Karpas-422 (cell line): ENCODE measurements at regions not wholly inside any gene's neighbourhood (a gene's known extent, or its start where the extent isn't known, plus 50 kb on each side); places are given as distances from the start of the nearest gene placed in this dataset.

Experiments
- DNase-seq: peaks from one replicate; pipeline ENCODE4 v3.0.0-alpha.2; 2015
- H2AFZ ChIP-seq: fragments of 200-600 bp; sonication (generic); 2 replicates; pipeline ENCODE4 v1.6.1; 2014; ENCODE audit warnings: antibody characterized with exemption, low read length, mixed read lengths
- H3K27ac ChIP-seq: fragments of 200-600 bp; sonication (generic); 2 replicates; pipeline ENCODE4 v1.5.1; 2014; ENCODE audit warnings: mild to moderate bottlenecking, low read length, moderate library complexity
- H3K27me3 ChIP-seq: fragments of 200-600 bp; sonication (generic); 2 replicates; pipeline ENCODE4 v1.6.1; 2014; ENCODE audit warnings: low read length, mixed read lengths
- H3K36me3 ChIP-seq: fragments of 200-600 bp; sonication (generic); 2 replicates; pipeline ENCODE4 v1.6.1; 2014; ENCODE audit warnings: low read length, mixed read lengths; ENCODE audit not compliant: insufficient read depth
- H3K4me1 ChIP-seq: fragments of 200-600 bp; sonication (generic); 2 replicates; pipeline ENCODE4 v1.6.1; 2014; ENCODE audit warnings: mild to moderate bottlenecking, low read length, mixed read lengths
- H3K4me2 ChIP-seq: fragments of 200-600 bp; sonication (generic); 2 replicates; pipeline ENCODE4 v1.6.1; 2014; ENCODE audit warnings: low read length, low read depth, mild to moderate bottlenecking; ENCODE audit not compliant: poor library complexity, severe bottlenecking
- H3K4me3 ChIP-seq: fragments of 200-600 bp; sonication (generic); 2 replicates; pipeline ENCODE4 v1.5.1; 2014; ENCODE audit warnings: mild to moderate bottlenecking, antibody characterized with exemption, low read length, mixed read lengths
- H3K79me2 ChIP-seq: fragments of 200-600 bp; sonication (generic); 2 replicates; pipeline ENCODE4 v1.6.1; 2014; ENCODE audit warnings: mild to moderate bottlenecking, low read length, mixed read lengths
- H3K9ac ChIP-seq: fragments of 200-600 bp; sonication (generic); 2 replicates; pipeline ENCODE4 v1.6.0; 2014; ENCODE audit warnings: low read length
- H3K9me2 ChIP-seq: fragments of 200-600 bp; sonication (generic), shearing (Covaris generic); replicated peaks from 2 replicates; pipeline ENCODE4 v1.6.0; 2014; ENCODE audit warnings: mild to moderate bottlenecking, low read length, moderate library complexity; ENCODE audit not compliant: insufficient read depth
- H3K9me3 ChIP-seq: fragments of 300-700, 200-600 bp; sonication (generic); 2 replicates; pipeline ENCODE4 v1.6.1; 2014; ENCODE audit warnings: low read length, mixed read lengths
- H4K20me1 ChIP-seq: fragments of 200-600 bp; sonication (generic); 2 replicates; pipeline ENCODE4 v1.6.1; 2014; ENCODE audit warnings: mild to moderate bottlenecking, antibody characterized with exemption, low read length, low read depth; ENCODE audit not compliant: insufficient read depth

DNA sequence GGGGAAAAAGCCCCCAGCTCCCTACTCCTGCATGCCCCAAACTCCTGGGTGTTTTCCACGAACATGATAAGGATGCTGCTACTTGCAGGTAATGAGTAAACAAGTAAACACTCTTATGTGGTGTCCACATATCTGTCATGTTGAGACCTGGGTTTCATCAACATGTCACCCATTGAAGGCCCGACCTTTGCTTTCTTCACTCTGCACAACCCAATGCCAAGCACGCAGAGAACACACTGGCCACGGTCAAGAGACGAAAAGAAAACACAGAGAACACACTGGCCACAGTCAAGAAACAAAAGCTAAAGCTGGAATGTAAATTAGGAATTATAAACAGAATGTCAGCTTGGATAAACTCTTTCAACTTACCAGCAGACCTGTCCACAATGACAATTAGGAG is 143.1 kb downstream of the TTC32 start:
- Histone ChIP-seq H2AFZ (no peak overlapping the region), H3K9ac (no peak overlapping the region), H3K4me3 (no peak overlapping the region), H3K27ac (no peak overlapping the region), H3K4me1 (no peaks in the 10 kb centered on the region), H3K27me3 (no peaks in the 10 kb centered on the region), H3K79me2 (no peaks in the 10 kb centered on the region), H3K9me3 (no peaks in the 10 kb centered on the region), H4K20me1 (no peaks in the 10 kb centered on the region), H3K4me2 (no peak overlapping the region), H3K36me3 (no peaks in the 10 kb centered on the region), H3K9me2 (no peaks in the 10 kb centered on the region)
- no peak for DNase-seq

DNA sequence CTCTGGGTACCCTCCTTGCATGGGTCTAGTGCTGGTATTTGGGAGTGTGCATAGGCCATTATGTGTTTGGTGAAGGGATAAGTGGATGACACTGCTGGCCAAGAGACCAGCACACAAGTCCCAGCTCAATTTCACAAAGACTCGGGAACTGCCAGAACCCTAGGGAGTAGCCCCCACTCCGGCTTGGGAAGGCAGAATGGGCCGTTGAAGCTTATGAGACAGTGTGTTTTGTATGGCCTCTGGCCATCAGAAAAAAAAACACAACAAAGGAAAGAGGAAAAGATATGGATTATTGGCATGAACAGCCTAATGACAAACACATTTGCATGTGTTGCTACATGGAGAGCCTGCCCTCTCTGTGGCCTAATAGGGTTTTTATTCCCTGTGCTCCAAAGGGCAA is 144.2 kb downstream of the TTC32 start:
- Histone ChIP-seq H3K36me3 (no peaks in the 10 kb centered on the region), H3K9me2 (no peaks in the 10 kb centered on the region), H2AFZ (no peak overlapping the region), H3K4me1 (no peaks in the 10 kb centered on the region), H3K27me3 (no peaks in the 10 kb centered on the region), H4K20me1 (no peaks in the 10 kb centered on the region), H3K9ac (no peak overlapping the region), H3K9me3 (no peaks in the 10 kb centered on the region), H3K27ac (no peak overlapping the region), H3K79me2 (no peaks in the 10 kb centered on the region), H3K4me2 (no peak overlapping the region), H3K4me3 (no peak overlapping the region)
- DNase-seq = no peak

- no peak overlapping the region for H3K4me3 ChIP-seq
- H4K20me1 ChIP-seq = no peaks in the 10 kb centered on the region
- H3K9ac ChIP-seq = no peak overlapping the region
- no peaks in the 10 kb centered on the region for H3K79me2 ChIP-seq
- H3K27me3 ChIP-seq = no peaks in the 10 kb centered on the region
- DNase-seq = no peak
- no peaks in the 10 kb centered on the region for H3K9me2 ChIP-seq
- H3K9me3 ChIP-seq = no peaks in the 10 kb centered on the region
- H2AFZ ChIP-seq = no peak overlapping the region
- H3K4me1 ChIP-seq = no peaks in the 10 kb centered on the region
- H3K27ac ChIP-seq = no peak overlapping the region
- H3K36me3 ChIP-seq = no peaks in the 10 kb centered on the region
- no peak overlapping the region for H3K4me2 ChIP-seq
Measured at GRCh38 chr2:19754907-19755306, 146.9 kb downstream of the TTC32 start.

DNA sequence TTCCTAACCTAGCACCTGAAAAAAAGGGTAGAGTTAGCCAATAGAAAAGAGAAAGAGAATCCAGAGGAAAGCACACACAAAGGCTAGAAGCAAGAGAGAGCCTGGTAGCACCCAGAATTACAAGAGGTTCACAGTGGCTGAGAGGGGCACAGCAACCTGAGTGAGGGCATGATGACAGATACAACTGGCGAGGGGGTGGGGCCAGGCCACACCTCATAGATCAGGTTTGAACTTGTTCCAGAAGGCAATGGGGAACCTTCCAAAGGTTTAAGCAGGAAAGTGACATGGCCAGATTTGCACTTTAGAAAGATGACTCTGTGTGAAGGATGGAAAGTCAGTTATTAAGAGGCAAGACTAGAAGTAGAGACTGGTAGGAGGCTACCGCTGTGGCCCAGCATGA is 148.0 kb downstream of the TTC32 start:
- H3K9me2 ChIP-seq = no peaks in the 10 kb centered on the region
- H3K9me3 ChIP-seq = no peaks in the 10 kb centered on the region
- no peak overlapping the region for H3K4me2 ChIP-seq
- H2AFZ ChIP-seq = no peak overlapping the region
- no peak overlapping the region for H3K9ac ChIP-seq
- no peaks in the 10 kb centered on the region for H3K27me3 ChIP-seq
- DNase-seq = no peak
- no peaks in the 10 kb centered on the region for H3K79me2 ChIP-seq
- no peaks in the 10 kb centered on the region for H4K20me1 ChIP-seq
- no peaks in the 10 kb centered on the region for H3K4me1 ChIP-seq
- no peak overlapping the region for H3K27ac ChIP-seq
- no peaks in the 10 kb centered on the region for H3K36me3 ChIP-seq
- no peak overlapping the region for H3K4me3 ChIP-seq

DNA sequence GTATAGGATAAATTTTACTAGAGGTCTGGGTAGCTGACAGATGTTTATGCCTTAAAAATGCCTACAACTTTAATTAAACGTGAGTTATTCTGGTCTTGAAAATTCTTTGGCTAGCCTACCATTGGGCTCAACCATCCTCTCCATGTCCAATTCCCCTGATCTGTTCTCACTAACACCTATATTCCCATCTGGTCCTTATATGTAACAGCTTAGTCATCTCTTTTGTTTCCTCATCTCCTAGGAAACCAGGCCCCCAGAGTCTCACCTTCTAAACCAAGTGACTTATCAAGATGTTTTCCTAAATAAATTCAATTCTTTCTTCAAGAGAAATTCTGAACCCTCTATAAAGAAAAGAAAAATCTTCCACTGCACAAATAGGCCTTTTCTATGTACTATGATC is 148.5 kb downstream of the TTC32 start:
- H3K36me3 ChIP-seq = no peaks in the 10 kb centered on the region
- H3K9me2 ChIP-seq = no peaks in the 10 kb centered on the region
- H3K27me3 ChIP-seq = no peaks in the 10 kb centered on the region
- H3K79me2 ChIP-seq = no peaks in the 10 kb centered on the region
- no peak overlapping the region for H3K4me2 ChIP-seq
- no peak overlapping the region for H3K9ac ChIP-seq
- no peak overlapping the region for H2AFZ ChIP-seq
- H4K20me1 ChIP-seq = no peaks in the 10 kb centered on the region
- no peaks in the 10 kb centered on the region for H3K9me3 ChIP-seq
- no peak for DNase-seq
- H3K4me3 ChIP-seq = no peak overlapping the region
- H3K27ac ChIP-seq = no peak overlapping the region
- H3K4me1 ChIP-seq = no peaks in the 10 kb centered on the region

- Histone ChIP-seq H4K20me1 (no peaks in the 10 kb centered on the region), H3K36me3 (no peaks in the 10 kb centered on the region), H3K27me3 (no peaks in the 10 kb centered on the region), H3K9ac (no peak overlapping the region), H3K9me3 (no peaks in the 10 kb centered on the region), H3K4me3 (no peak overlapping the region), H3K9me2 (no peaks in the 10 kb centered on the region), H3K27ac (no peak overlapping the region), H3K4me1 (no peaks in the 10 kb centered on the region), H3K4me2 (no peak overlapping the region), H3K79me2 (no peaks in the 10 kb centered on the region), H2AFZ (no peak overlapping the region)
- no peak for DNase-seq
Measured at GRCh38 chr2:19752500-19752899, 149.3 kb downstream of the TTC32 start.

DNA sequence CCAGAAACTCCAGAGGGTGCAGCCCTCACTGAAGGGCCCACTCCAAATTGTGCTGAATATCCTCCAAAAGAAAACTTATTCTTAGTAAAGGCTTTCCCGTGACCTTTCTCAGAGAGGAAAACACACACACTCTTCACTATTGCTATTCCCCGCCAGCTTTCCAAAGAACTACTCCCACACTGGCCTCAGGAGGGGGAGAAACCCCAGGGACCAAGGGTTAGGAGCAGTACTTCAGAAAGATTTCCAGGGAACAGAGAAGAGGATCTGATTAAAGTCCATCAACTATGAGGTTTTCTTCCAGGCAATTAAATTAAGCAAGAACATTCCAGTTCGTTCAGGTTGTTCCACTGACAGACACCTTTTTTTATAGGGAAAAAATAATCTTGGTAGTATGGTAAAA is 150.2 kb downstream of the TTC32 start:
- Histone ChIP-seq H3K79me2 (no peaks in the 10 kb centered on the region), H3K27ac (no peak overlapping the region), H3K9me3 (no peaks in the 10 kb centered on the region), H4K20me1 (no peaks in the 10 kb centered on the region), H3K27me3 (no peaks in the 10 kb centered on the region), H3K4me3 (no peak overlapping the region), H2AFZ (no peak overlapping the region), H3K36me3 (no peaks in the 10 kb centered on the region), H3K4me2 (no peak overlapping the region), H3K4me1 (no peaks in the 10 kb centered on the region), H3K9ac (no peak overlapping the region), H3K9me2 (no peaks in the 10 kb centered on the region)
- DNase-seq = no peak

- H4K20me1 ChIP-seq = no peaks in the 10 kb centered on the region
Measured at GRCh38 chr2:19750136-19750535, 151.6 kb downstream of the TTC32 start.

DNA sequence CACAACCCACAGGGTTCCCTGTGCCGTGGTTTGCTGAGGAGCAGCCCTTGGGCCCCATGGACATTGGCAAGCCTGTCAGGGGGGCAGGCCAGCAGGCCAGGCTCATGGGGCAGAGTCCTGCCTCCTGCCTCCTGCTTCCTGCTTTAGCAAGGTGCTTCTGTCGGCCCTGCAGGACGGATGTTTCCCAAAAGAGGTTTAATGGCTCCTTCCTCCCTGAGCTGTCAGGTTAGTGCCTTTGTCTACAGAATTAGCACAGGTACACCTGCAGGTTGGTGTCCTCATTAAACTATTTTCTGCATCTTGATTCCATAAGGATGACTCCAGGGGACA is 152.3 kb downstream of the TTC32 start:
- H3K27me3 ChIP-seq = no peaks in the 10 kb centered on the region
- no peaks in the 10 kb centered on the region for H3K36me3 ChIP-seq
- no peaks in the 10 kb centered on the region for H4K20me1 ChIP-seq
- no peak overlapping the region for H3K4me3 ChIP-seq
- H3K79me2 ChIP-seq = no peaks in the 10 kb centered on the region
- H3K4me2 ChIP-seq = no peak overlapping the region
- H3K9me3 ChIP-seq = no peaks in the 10 kb centered on the region
- H3K9ac ChIP-seq = no peak overlapping the region
- H3K9me2 ChIP-seq = no peaks in the 10 kb centered on the region
- H3K4me1 ChIP-seq = peaks cover 8% of the 10 kb centered on the region
- H3K27ac ChIP-seq = no peak overlapping the region
- DNase-seq = no peak
- no peak overlapping the region for H2AFZ ChIP-seq

More at GRCh38 chr2:19750136-19750535, 151.6 kb downstream of the TTC32 start:
- no peak overlapping the region for H3K4me3 ChIP-seq
- H3K27me3 ChIP-seq = no peaks in the 10 kb centered on the region
- H3K9me3 ChIP-seq = no peaks in the 10 kb centered on the region
- no peak for DNase-seq
- no peaks in the 10 kb centered on the region for H3K36me3 ChIP-seq
- H3K4me2 ChIP-seq = no peak overlapping the region
- no peak overlapping the region for H2AFZ ChIP-seq
- H3K4me1 ChIP-seq = peaks cover 8% of the 10 kb centered on the region
- H3K79me2 ChIP-seq = no peaks in the 10 kb centered on the region
- no peak overlapping the region for H3K27ac ChIP-seq
- H3K9ac ChIP-seq = no peak overlapping the region
- H3K9me2 ChIP-seq = no peaks in the 10 kb centered on the region
